ENCODE measurements at regions not wholly inside any gene's neighbourhood (a gene's known extent, or its start where the extent isn't known, plus 50 kb on each side); places are given as distances from the start of the nearest gene placed in this dataset.

- TF ChIP-seq CTCF (tag by site-specific recombination; IDR thresholded peaks at IDR 0.05), result no peak
- TF ChIP-seq YY1 (tag by site-specific recombination; IDR thresholded peaks at IDR 0.05), result no peak
- TF ChIP-seq ZNF302 (tag by site-specific recombination; IDR thresholded peaks at IDR 0.05; ENCODE audit: low read depth), result no peak
- TF ChIP-seq ZFP69B (tag by site-specific recombination; IDR thresholded peaks at IDR 0.05), result no peak
Observed at GRCh38 chr4:106762666-106763443, 273.3 kb downstream of the DKK2 start.
